ENCODE measurements at regions not wholly inside any gene's neighbourhood (a gene's known extent, or its start where the extent isn't known, plus 50 kb on each side); places are given as distances from the start of the nearest gene placed in this dataset.
"Not testable (repeated sequence)": the region's sequence is repeated elsewhere in the genome, so short reads cannot be mapped to it uniquely, and the experiment has no call there.

GRCh38 chr2:128610496-128610895 lies 291.8 kb upstream of the HS6ST1 start:
- Histone ChIP-seq H3K9ac (ENCODE audit: low read length) (no peak overlapping the region), H3K27ac (ENCODE audit: low read depth, low read length) (no peak overlapping the region), H3K4me1 (ENCODE audit: insufficient read depth, low read length) (no peaks in the 10 kb centered on the region), H3K9me3 (ENCODE audit: low read length) (no peaks in the 10 kb centered on the region), H3K4me3 (ENCODE audit: low read depth in 1 of 2, low read length in 2 of 2) (no peak overlapping the region), H3K27me3 (ENCODE audit: control insufficient read depth in 1 of 2, insufficient read depth in 2 of 2, low read length in 2 of 2) (no peaks in the 10 kb centered on the region), H3K36me3 (ENCODE audit: insufficient read depth, low read length) (no peaks in the 10 kb centered on the region)

- Histone ChIP-seq H3K4me3 (ENCODE audit: low read depth in 1 of 2, low read length in 2 of 2) (no peak overlapping the region), H3K27me3 (ENCODE audit: control insufficient read depth in 1 of 2, insufficient read depth in 2 of 2, low read length in 2 of 2) (no peaks in the 10 kb centered on the region), H3K9ac (ENCODE audit: low read length) (no peak overlapping the region), H3K9me3 (ENCODE audit: low read length) (no peaks in the 10 kb centered on the region), H3K4me1 (ENCODE audit: insufficient read depth, low read length) (no peaks in the 10 kb centered on the region), H3K27ac (ENCODE audit: low read depth, low read length) (no peak overlapping the region), H3K36me3 (ENCODE audit: insufficient read depth, low read length) (no peaks in the 10 kb centered on the region)
Observed at GRCh38 chr2:128611421-128612320, 293.0 kb upstream of the HS6ST1 start.

- Histone ChIP-seq H3K4me1 (ENCODE audit: insufficient read depth, low read length) (no peaks in the 10 kb centered on the region), H3K4me3 (ENCODE audit: low read depth in 1 of 2, low read length in 2 of 2) (no peak overlapping the region), H3K9me3 (ENCODE audit: low read length) (no peaks in the 10 kb centered on the region), H3K36me3 (ENCODE audit: insufficient read depth, low read length) (no peaks in the 10 kb centered on the region), H3K27ac (ENCODE audit: low read depth, low read length) (no peak overlapping the region), H3K9ac (ENCODE audit: low read length) (no peak overlapping the region), H3K27me3 (ENCODE audit: control insufficient read depth in 1 of 2, insufficient read depth in 2 of 2, low read length in 2 of 2) (no peaks in the 10 kb centered on the region)
Observed at GRCh38 chr2:128612628-128613027, 294.0 kb upstream of the HS6ST1 start.

- no peak overlapping the region for H3K9ac ChIP-seq (ENCODE audit: low read length)
- H3K9me3 ChIP-seq (ENCODE audit: low read length) = no peaks in the 10 kb centered on the region
- H3K27me3 ChIP-seq (ENCODE audit: control insufficient read depth in 1 of 2, insufficient read depth in 2 of 2, low read length in 2 of 2) = no peaks in the 10 kb centered on the region
- H3K36me3 ChIP-seq (ENCODE audit: insufficient read depth, low read length) = no peaks in the 10 kb centered on the region
- H3K4me1 ChIP-seq (ENCODE audit: insufficient read depth, low read length) = no peaks in the 10 kb centered on the region
- no peak overlapping the region for H3K27ac ChIP-seq (ENCODE audit: low read depth, low read length)
- H3K4me3 ChIP-seq (ENCODE audit: low read depth in 1 of 2, low read length in 2 of 2) = no peak overlapping the region
Observed at GRCh38 chr2:128613351-128613750, 294.7 kb upstream of the HS6ST1 start.

GRCh38 chr2:128613876-128614275 lies 295.2 kb upstream of the HS6ST1 start:
- Histone ChIP-seq H3K27ac (ENCODE audit: low read depth, low read length) (no peak overlapping the region), H3K4me3 (ENCODE audit: low read depth in 1 of 2, low read length in 2 of 2) (no peak overlapping the region), H3K4me1 (ENCODE audit: insufficient read depth, low read length) (no peaks in the 10 kb centered on the region), H3K27me3 (ENCODE audit: control insufficient read depth in 1 of 2, insufficient read depth in 2 of 2, low read length in 2 of 2) (no peaks in the 10 kb centered on the region), H3K9me3 (ENCODE audit: low read length) (no peaks in the 10 kb centered on the region), H3K36me3 (ENCODE audit: insufficient read depth, low read length) (no peaks in the 10 kb centered on the region), H3K9ac (ENCODE audit: low read length) (no peak overlapping the region)

GRCh38 chr2:128614907-128615306 lies 296.2 kb upstream of the HS6ST1 start:
- H3K9ac ChIP-seq (ENCODE audit: low read length); H3K4me1 ChIP-seq (ENCODE audit: insufficient read depth, low read length); H3K27me3 ChIP-seq (ENCODE audit: control insufficient read depth in 1 of 2, insufficient read depth in 2 of 2, low read length in 2 of 2); H3K4me3 ChIP-seq (ENCODE audit: low read depth in 1 of 2, low read length in 2 of 2); H3K9me3 ChIP-seq (ENCODE audit: low read length); H3K27ac ChIP-seq (ENCODE audit: low read depth, low read length); H3K36me3 ChIP-seq (ENCODE audit: insufficient read depth, low read length): not testable (repeated sequence)

- Histone ChIP-seq H3K36me3 (ENCODE audit: insufficient read depth, low read length) (no peaks in the 10 kb centered on the region), H3K9me3 (ENCODE audit: low read length) (no peaks in the 10 kb centered on the region), H3K4me1 (ENCODE audit: insufficient read depth, low read length) (no peaks in the 10 kb centered on the region), H3K27ac (ENCODE audit: low read depth, low read length) (no peak overlapping the region), H3K9ac (ENCODE audit: low read length) (no peak overlapping the region), H3K27me3 (ENCODE audit: control insufficient read depth in 1 of 2, insufficient read depth in 2 of 2, low read length in 2 of 2) (no peaks in the 10 kb centered on the region), H3K4me3 (ENCODE audit: low read depth in 1 of 2, low read length in 2 of 2) (no peak overlapping the region)
Observed at GRCh38 chr2:128615571-128615970, 296.9 kb upstream of the HS6ST1 start.

- Histone ChIP-seq H3K4me1 (ENCODE audit: insufficient read depth, low read length) (no peaks in the 10 kb centered on the region), H3K4me3 (ENCODE audit: low read depth in 1 of 2, low read length in 2 of 2) (no peak overlapping the region), H3K9me3 (ENCODE audit: low read length) (no peaks in the 10 kb centered on the region)
Observed at GRCh38 chr2:128617029-128617590, 298.4 kb upstream of the HS6ST1 start.

GRCh38 chr2:128617661-128618060 lies 299.0 kb upstream of the HS6ST1 start:
- no peaks in the 10 kb centered on the region for H3K36me3 ChIP-seq (ENCODE audit: insufficient read depth, low read length)
- no peak overlapping the region for H3K27ac ChIP-seq (ENCODE audit: low read depth, low read length)
- no peak overlapping the region for H3K4me3 ChIP-seq (ENCODE audit: low read depth in 1 of 2, low read length in 2 of 2)
- no peaks in the 10 kb centered on the region for H3K27me3 ChIP-seq (ENCODE audit: control insufficient read depth in 1 of 2, insufficient read depth in 2 of 2, low read length in 2 of 2)
- no peaks in the 10 kb centered on the region for H3K4me1 ChIP-seq (ENCODE audit: insufficient read depth, low read length)
- H3K9me3 ChIP-seq (ENCODE audit: low read length) = no peaks in the 10 kb centered on the region
- no peak overlapping the region for H3K9ac ChIP-seq (ENCODE audit: low read length)

More at GRCh38 chr2:128617029-128617590, 298.4 kb upstream of the HS6ST1 start:
- Histone ChIP-seq H3K27me3 (ENCODE audit: control insufficient read depth in 1 of 2, insufficient read depth in 2 of 2, low read length in 2 of 2) (no peaks in the 10 kb centered on the region), H3K36me3 (ENCODE audit: insufficient read depth, low read length) (no peaks in the 10 kb centered on the region), H3K9ac (ENCODE audit: low read length) (no peak overlapping the region), H3K27ac (ENCODE audit: low read depth, low read length) (no peak overlapping the region)

GRCh38 chr2:128618642-128619041 lies 300.0 kb upstream of the HS6ST1 start:
- Histone ChIP-seq H3K36me3 (ENCODE audit: insufficient read depth, low read length) (no peaks in the 10 kb centered on the region), H3K9ac (ENCODE audit: low read length) (no peak overlapping the region), H3K4me3 (ENCODE audit: low read depth in 1 of 2, low read length in 2 of 2) (no peak overlapping the region)

GRCh38 chr2:128619471-128620325 lies 301.0 kb upstream of the HS6ST1 start:
- no peaks in the 10 kb centered on the region for H3K36me3 ChIP-seq (ENCODE audit: insufficient read depth, low read length)
- no peak overlapping the region for H3K27ac ChIP-seq (ENCODE audit: low read depth, low read length)
- H3K9ac ChIP-seq (ENCODE audit: low read length) = no peak overlapping the region
- no peaks in the 10 kb centered on the region for H3K4me1 ChIP-seq (ENCODE audit: insufficient read depth, low read length)
- no peak overlapping the region for H3K4me3 ChIP-seq (ENCODE audit: low read depth in 1 of 2, low read length in 2 of 2)
- H3K27me3 ChIP-seq (ENCODE audit: control insufficient read depth in 1 of 2, insufficient read depth in 2 of 2, low read length in 2 of 2) = no peaks in the 10 kb centered on the region
- H3K9me3 ChIP-seq (ENCODE audit: low read length) = no peaks in the 10 kb centered on the region

More at GRCh38 chr2:128618642-128619041, 300.0 kb upstream of the HS6ST1 start:
- H3K9me3 ChIP-seq (ENCODE audit: low read length) = no peaks in the 10 kb centered on the region
- no peaks in the 10 kb centered on the region for H3K27me3 ChIP-seq (ENCODE audit: control insufficient read depth in 1 of 2, insufficient read depth in 2 of 2, low read length in 2 of 2)
- no peak overlapping the region for H3K27ac ChIP-seq (ENCODE audit: low read depth, low read length)
- no peaks in the 10 kb centered on the region for H3K4me1 ChIP-seq (ENCODE audit: insufficient read depth, low read length)

All from muscle layer of colon (tissue), 2 donors.